HG03558 (cell line): ENCODE measurements at regions not wholly inside any gene's neighbourhood (a gene's known extent, or its start where the extent isn't known, plus 50 kb on each side); places are given as distances from the start of the nearest gene placed in this dataset.
"Not testable (repeated sequence)": the region's sequence is repeated elsewhere in the genome, so short reads cannot be mapped to it uniquely, and the experiment has no call there.

Source experiments
- ATAC-seq: cut with Tn5 transposase; IDR thresholded peaks from one replicate; pipeline ENCODE4 v1.9.1; 2021; ENCODE audit warnings: moderate number of reproducible peaks; ENCODE audit not compliant: unreplicated experiment; ENCODE audit errors: extremely low read depth

- not testable (repeated sequence) for ATAC-seq
Observed at GRCh38 chr15:88965097-88965496, 51.9 kb upstream of the MFGE8 start.

- ATAC-seq = no peak
Observed at GRCh38 chr15:88970232-88970631, 57.1 kb upstream of the MFGE8 start.

- no peak for ATAC-seq
Observed at GRCh38 chr15:88974392-88974791, 61.2 kb upstream of the MFGE8 start.

- no peak for ATAC-seq
Observed at GRCh38 chr15:88975891-88976290, 62.7 kb upstream of the MFGE8 start.

- ATAC-seq = no peak
Observed at GRCh38 chr15:88976656-88977055, 63.5 kb upstream of the MFGE8 start.

- ATAC-seq = no peak
Observed at GRCh38 chr15:88979674-88980073, 66.5 kb upstream of the MFGE8 start.

DNA sequence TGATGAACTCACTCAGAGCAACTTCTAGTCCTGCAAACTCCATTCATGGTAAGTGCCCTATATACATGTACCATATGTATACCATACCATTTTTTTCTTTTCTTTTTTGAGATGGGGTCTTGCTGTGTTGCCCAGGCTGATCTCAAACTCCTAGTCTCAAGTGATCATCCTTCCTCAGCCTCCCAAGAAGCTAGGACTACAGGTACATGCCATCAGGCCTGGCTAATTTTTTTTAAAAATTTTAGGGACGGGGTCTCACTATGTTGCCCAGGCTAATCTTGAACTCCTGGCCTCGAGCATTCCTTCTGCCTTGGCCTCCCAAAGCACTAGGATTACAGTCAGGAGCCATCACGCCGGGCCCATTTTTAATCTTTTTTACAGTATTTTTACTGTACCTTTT is 67.3 kb upstream of the MFGE8 start:
- ATAC-seq = no peak

GRCh38 chr15:88981244-88982215 is 68.4 kb upstream of the MFGE8 start:
- no peak for ATAC-seq

- peak; percentile 92 for ATAC-seq
Observed at GRCh38 chr15:88982304-88982945, 69.2 kb upstream of the MFGE8 start.

DNA sequence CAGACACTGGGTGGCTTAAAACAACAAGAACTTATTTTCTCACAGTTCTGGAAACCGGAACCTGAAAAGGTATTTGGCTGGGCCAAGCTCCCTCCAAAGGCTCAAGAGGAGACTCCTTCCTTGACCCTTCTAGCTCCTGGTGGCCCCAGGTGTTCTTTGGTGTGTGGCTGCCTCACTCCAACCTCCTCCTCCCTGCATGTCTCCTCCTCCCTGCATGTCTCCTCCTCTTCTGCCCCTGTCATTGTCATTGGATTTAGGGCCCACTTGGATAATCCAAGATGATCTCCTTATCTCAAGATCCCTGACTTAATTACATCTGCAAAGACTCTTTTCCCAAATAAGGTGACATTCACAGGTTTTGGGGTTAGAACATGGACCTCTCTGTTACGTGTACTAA is 69.8 kb upstream of the MFGE8 start:
- no peak for ATAC-seq

DNA sequence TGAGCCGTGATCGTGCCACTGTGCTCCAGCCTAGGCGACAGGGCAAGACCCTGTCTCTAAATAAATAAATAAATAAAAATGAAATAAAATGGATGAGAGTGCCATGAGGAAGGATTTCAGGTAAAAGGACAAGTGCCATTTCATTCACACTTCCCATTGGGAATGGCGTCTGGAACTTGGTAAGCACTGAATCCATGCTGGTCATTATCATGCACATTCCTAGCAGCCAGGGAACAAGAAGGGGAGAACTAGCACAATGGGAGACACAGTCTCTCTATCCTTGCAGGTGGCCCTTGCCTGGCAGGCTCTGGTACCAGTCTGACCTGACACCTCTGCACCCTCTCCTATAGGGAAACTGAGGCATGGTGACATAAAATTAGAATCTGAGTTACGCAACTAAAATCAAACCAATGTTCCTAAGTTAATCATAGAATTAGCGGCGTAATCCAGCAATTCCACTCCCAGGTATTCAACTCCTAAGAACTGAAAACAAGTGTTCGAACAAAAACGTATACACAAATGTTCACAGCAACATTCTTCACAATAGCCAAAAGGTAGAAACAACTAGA is 70.8 kb upstream of the MFGE8 start:
- no peak for ATAC-seq

- ATAC-seq = no peak
Observed at GRCh38 chr15:88985547-88986393, 72.6 kb upstream of the MFGE8 start.

DNA sequence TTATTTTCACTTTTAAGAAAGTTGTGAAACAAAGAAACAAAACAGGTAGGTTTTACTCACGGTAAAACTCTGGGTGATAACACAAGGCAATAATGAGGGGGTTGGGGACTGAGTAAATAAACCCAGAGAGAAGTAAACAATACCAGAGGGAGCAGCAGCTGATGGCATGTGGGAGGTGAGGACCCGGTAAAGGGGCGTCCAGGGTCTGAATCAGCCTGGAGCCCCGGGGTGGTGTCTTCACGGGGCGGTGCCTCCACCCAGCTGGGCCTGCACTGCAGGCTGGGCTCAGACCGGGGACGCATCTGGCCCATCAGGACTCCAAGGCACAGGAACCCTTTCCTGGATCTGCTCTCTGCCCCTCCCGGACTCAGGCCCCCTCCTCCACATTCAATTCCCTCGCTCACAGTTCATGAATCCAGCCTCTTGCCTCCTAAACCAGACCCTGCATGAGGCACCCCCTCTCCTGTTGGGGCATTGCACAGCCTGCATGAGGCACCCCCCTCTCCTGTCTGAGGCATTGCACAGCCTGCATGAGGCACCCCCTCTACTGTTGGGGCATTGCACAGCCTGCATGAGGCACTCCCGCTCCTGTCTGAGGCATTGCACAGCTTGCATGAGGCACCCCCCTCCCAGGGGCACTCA is 73.9 kb upstream of the MFGE8 start:
- no peak for ATAC-seq

DNA sequence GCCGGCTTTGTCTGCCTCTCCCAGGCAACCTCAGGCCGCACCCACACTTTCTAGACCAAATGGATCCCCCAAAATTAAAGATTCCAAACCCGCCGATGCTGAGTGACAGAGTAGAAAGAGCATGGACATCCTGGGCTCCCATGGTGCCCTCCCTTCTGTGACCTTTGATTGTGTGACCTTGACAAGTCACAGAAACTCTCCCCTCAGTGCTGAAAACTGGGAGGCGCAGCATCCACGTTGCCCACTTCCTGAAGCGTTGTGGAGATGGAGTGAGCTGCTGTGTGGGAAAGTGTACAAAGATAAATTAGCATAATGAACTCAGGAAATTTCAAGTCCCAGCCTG is 74.4 kb upstream of the MFGE8 start:
- ATAC-seq = no peak

- no peak for ATAC-seq
Observed at GRCh38 chr15:88987934-88988671, 74.9 kb upstream of the MFGE8 start.

GRCh38 chr15:88989578-88989977 is 76.4 kb upstream of the MFGE8 start:
- ATAC-seq = no peak

DNA sequence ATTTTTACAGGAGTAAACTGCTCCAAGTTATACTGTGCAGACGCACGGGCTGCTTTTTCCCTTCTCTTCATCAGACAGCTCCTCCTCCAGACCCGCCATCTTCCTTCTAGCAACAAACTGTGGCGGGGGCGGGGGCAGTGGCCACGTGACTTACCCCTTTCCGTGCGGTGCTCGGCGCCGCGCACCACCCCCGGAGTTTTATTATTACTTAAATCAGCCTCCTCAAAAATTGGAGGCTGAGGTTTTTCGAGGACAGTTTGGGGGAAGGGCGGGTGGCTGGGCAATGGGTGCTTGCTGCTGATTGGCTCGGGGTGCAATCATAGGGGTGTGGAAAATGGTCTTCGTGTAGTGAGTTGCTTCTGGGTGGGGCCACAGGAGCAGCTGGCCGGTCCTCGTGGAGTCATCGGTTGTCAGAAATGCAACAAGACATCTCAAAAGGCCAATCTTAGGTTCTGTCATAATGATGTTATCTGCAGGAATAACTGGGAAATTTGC is 77.1 kb upstream of the MFGE8 start:
- no peak for ATAC-seq

DNA sequence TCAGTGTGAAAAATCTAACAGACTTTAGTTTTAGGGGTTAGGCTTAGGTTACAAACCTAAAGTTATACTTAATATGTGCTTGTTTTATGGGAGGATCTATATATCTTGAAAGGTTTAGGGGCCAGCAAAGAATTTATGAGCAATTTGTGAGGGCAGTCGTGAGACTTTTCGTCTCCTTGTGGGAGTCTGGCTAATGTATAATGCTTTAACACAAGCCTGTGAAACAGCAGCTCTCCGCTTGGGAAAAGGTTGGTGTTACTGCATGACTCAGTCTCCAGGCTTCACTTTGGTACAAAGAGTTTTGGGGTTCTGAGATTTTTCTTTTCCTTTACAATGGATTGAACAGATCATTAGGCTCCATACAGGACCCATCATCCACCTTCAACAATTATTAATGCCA is 79.0 kb upstream of the MFGE8 start:
- ATAC-seq = no peak

DNA sequence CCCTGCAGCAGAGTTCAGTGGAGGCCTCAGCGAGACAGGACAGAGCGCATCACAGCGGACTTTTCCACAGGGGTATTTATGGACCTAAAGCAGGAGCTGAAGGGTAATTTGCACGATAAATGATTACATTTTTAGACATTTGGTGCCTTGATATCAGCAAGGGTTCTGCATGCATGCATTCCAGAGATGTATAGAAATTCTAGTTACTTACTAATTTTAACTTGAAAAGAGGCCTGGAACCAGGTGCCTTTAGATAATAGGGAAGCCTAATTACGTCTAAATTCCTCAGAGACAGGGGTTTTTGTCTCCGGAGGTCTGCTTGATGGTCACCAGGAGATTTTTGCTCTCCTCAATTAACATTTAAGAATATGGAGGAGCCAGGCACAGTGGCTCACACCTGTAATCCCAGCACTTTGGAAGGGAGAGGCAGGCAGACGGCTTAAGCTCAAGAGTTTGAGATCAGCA is 79.8 kb upstream of the MFGE8 start:
- no peak for ATAC-seq
